Thyroid gland (tissue), 4 donors: ENCODE measurements at regions not wholly inside any gene's neighbourhood (a gene's known extent, or its start where the extent isn't known, plus 50 kb on each side); places are given as distances from the start of the nearest gene placed in this dataset.
A peak's percentile ranks its signal among the peaks of the same experiment; 100 is the strongest.

Source experiments
- DNase-seq, 2 donors: peaks; one replicate each; pipeline ENCODE4 v3.0.0-alpha.2; 2019
- H3K27ac ChIP-seq, 3 donors: fragments of 200-600 bp; sonication (generic); 1 replicate in 2 of 3; 2 replicates in 1 of 3; pipeline ENCODE4 v1.5.1; 2016 to 2019; ENCODE audit warnings: mild to moderate bottlenecking in 1 of 3, moderate library complexity in 1 of 3
- H3K27me3 ChIP-seq: fragments of 200-600 bp; sonication (generic); one replicate; pipeline ENCODE4 v1.5.1; 2019
- H3K36me3 ChIP-seq, 2 donors: fragments of 200-600 bp; sonication (generic); one replicate each; pipeline ENCODE4 v1.5.1; 2016 to 2019
- H3K4me1 ChIP-seq, 2 donors: fragments of 200-600 bp; sonication (generic); one replicate each; pipeline ENCODE4 v1.5.1; 2017 to 2019
- H3K4me3 ChIP-seq, 3 donors: fragments of 200-600 bp; sonication (generic); replicated peaks in 1 of 3; 1 replicate in 2 of 3; 2 replicates in 1 of 3; pipeline ENCODE4 v1.5.1; 2016; ENCODE audit warnings: mild to moderate bottlenecking in 1 of 3
- H3K9me3 ChIP-seq: fragments of 200-600 bp; sonication (generic); one replicate; pipeline ENCODE4 v1.5.1; 2017
- CTCF ChIP-seq, 6 experiments: fragments of 200-600 bp in 3 of 6; fragments of 450-650 bp in 3 of 6; sonication (generic) in 3 of 6; IDR thresholded peaks; one replicate each; pipeline ENCODE4 v1.5.1; 2016 to 2019; ENCODE audit warnings: antibody characterized with exemption in 6 of 6, mild to moderate bottlenecking in 2 of 6, inconsistent platforms in 1 of 6, moderate library complexity in 1 of 6
- POLR2A ChIP-seq, 2 donors: fragments of 450-650 bp; IDR thresholded peaks; one replicate each; pipeline ENCODE4 v1.6.1; 2017; ENCODE audit warnings: antibody characterized with exemption in 2 of 2, mild to moderate bottlenecking in 2 of 2, moderate library complexity in 1 of 2
- WGBS, 2 donors: methylation state at CpG; one replicate each; pipeline ENCODE4 v1.1.5; 2017; 5-methylcytosine and 5-hydroxymethylcytosine counted together
- intact Hi-C: fragments of 100-400 bp; cut with DNase I; formaldehyde crosslinking; loops from one replicate; pipeline ENCODE4 v1.15.1; 2023

DNA sequence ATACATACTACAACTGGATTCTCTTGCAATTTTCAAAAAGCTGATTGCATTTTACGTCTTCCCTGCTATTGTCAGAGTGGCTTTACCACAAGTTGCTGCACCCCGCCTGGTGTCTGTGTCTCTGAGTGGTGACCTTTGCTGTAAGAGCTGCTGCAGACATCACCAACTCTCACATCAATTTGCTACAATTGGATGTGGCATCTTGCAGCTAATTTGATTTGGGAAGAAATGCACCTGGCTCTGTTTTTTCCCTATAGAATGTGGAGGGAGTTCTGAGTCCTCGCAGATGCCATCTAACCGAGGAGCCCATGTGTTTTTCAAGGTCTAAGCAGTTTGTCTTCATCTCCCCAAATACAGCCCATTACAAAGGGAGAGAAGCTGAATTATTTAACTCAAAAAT, 73.8 kb upstream of the PHOX2B start:
- no peaks in the 10 kb centered on the region for H3K9me3 ChIP-seq
- H3K27me3 ChIP-seq: no peaks in the 10 kb centered on the region
- TF ChIP-seq CTCF (IDR thresholded peaks at IDR 0.05): no peak
- TF ChIP-seq POLR2A (IDR thresholded peaks at IDR 0.05): no peak
- no peak overlapping the region for H3K4me3 ChIP-seq
- intact Hi-C loops: no loop called here
- no peak overlapping the region for H3K27ac ChIP-seq
- no peaks in the 10 kb centered on the region for H3K36me3 ChIP-seq
- no peak for DNase-seq
- H3K4me1 ChIP-seq: no peaks in the 10 kb centered on the region
- WGBS, 2 donors: 68 to 79% methylated on average over 4 of the region's 4 CpGs

DNA sequence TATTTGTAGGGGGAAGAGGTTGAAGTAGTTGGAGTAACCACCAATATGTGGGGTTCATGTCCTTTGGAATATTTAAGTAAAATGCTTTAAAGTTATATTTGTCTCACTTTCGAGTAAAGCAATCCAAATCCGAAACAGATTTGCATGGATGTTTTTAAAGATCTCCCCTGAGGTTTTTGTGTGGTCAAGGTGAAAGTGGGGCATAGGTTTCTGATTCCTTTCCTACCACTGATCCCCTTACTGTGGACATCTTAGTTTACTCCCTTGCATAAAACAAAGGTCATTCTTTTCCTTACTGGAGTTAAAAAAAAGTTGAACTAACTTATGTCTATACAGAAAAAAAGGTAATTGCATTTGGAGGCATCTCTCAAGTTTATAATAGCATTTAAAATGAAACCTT, 71.9 kb upstream of the PHOX2B start:
- TF ChIP-seq POLR2A (IDR thresholded peaks at IDR 0.05) (no peak), CTCF (IDR thresholded peaks at IDR 0.05) (no peak)
- no peaks in the 10 kb centered on the region for H3K9me3 ChIP-seq
- 79 to 83% methylated on average over 2 of the region's 2 CpGs for WGBS, 2 donors
- no peaks in the 10 kb centered on the region for H3K27me3 ChIP-seq
- no peak for DNase-seq
- intact Hi-C loops: no loop called here
- no peak overlapping the region for H3K4me3 ChIP-seq
- no peaks in the 10 kb centered on the region for H3K4me1 ChIP-seq
- H3K36me3 ChIP-seq: no peaks in the 10 kb centered on the region
- H3K27ac ChIP-seq: no peak overlapping the region

DNA sequence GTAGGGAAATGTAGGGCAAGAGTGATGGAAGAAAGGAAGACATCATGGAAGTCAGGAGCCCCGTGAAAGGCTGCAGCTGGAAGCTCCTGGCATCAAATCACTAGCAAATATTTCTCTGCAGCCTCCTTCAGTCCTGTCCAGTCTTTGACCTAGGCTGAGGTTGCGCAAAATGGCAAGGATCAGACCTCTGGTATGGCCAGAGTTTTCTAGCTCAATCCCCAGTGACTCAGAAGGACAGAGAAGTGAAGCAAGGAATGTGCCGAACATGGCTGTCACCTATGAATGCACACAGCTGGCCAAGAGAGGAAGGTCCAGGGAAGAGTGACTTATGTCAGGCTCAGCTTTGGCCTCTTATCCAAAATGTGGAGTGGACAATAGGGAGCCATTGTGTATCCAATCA, 71.1 kb upstream of the PHOX2B start:
- H3K27me3 ChIP-seq: no peaks in the 10 kb centered on the region
- intact Hi-C loops: no loop called here
- no peaks in the 10 kb centered on the region for H3K36me3 ChIP-seq
- no peak for DNase-seq
- no peak overlapping the region for H3K4me3 ChIP-seq
- WGBS, 2 donors: 87 to 91% methylated on average over 3 of the region's 3 CpGs
- no peak for TF ChIP-seq CTCF (IDR thresholded peaks at IDR 0.05)
- TF ChIP-seq POLR2A (IDR thresholded peaks at IDR 0.05): no peak
- H3K9me3 ChIP-seq: no peaks in the 10 kb centered on the region
- H3K27ac ChIP-seq: no peak overlapping the region
- no peaks in the 10 kb centered on the region for H3K4me1 ChIP-seq

GRCh38 chr4:41815473-41815872, 66.9 kb upstream of the PHOX2B start:
- TF ChIP-seq CTCF (IDR thresholded peaks at IDR 0.05): no peak
- TF ChIP-seq POLR2A (IDR thresholded peaks at IDR 0.05): no peak
- Histone ChIP-seq H3K36me3 (no peaks in the 10 kb centered on the region), H3K27me3 (peaks cover 3% of the 10 kb centered on the region), H3K4me3 (no peak overlapping the region), H3K4me1 (no peaks in the 10 kb centered on the region), H3K9me3 (no peaks in the 10 kb centered on the region), H3K27ac (no peak overlapping the region)
- 71 to 74% methylated on average over 4 of the region's 4 CpGs for WGBS, 2 donors
- no peak for DNase-seq
- intact Hi-C loops: no loop called here

DNA sequence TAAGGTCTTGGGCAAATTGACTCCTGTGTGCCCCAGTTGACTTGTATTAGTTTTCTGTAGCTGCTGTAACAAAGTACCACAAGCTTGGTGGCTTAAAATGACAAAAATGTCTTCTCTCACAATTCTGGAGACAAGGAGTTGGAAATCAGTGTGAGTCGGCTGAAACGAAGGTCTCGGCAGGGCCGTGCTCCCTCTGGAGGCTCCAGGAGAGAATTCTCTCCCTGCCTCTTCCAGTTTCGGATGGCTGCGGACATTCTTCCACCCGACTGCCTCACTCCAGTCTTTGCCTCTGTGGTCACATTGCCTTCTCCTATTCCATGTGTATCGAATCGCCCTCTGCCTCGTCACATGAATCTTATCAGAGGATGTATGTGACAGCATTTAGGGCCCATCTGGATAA, 66.0 kb upstream of the PHOX2B start:
- Histone ChIP-seq H3K4me1 (no peaks in the 10 kb centered on the region), H3K36me3 (no peaks in the 10 kb centered on the region), H3K27me3 (peaks cover 3% of the 10 kb centered on the region), H3K4me3 (no peak overlapping the region), H3K27ac (no peak overlapping the region), H3K9me3 (no peaks in the 10 kb centered on the region)
- intact Hi-C loops: no loop called here
- DNase-seq: peak; percentile 12 to 30
- 36 to 38% methylated on average over 10 of the region's 10 CpGs for WGBS, 2 donors
- TF ChIP-seq POLR2A (IDR thresholded peaks at IDR 0.05): no peak
- TF ChIP-seq CTCF (IDR thresholded peaks at IDR 0.05): peak in 2 of 6 experiments; percentile 4 to 24
